ENCODE measurements at regions not wholly inside any gene's neighbourhood (a gene's known extent, or its start where the extent isn't known, plus 50 kb on each side); places are given as distances from the start of the nearest gene placed in this dataset.

GRCh38 chr10:90675621-90676020 is 182.2 kb downstream of the HTR7 start:
- TF ChIP-seq CTCF (IDR thresholded peaks at IDR 0.05; ENCODE audit: insufficient read depth, low read length, poor library complexity, severe bottlenecking): no peak
- TF ChIP-seq EZH2phosphoT487 (conservative IDR thresholded peaks at IDR 0.05; ENCODE audit: low read length): no peak

All from SU-DHL-6 (cell line).